ENCODE measurements at regions not wholly inside any gene's neighbourhood (a gene's known extent, or its start where the extent isn't known, plus 50 kb on each side); places are given as distances from the start of the nearest gene placed in this dataset.

DNA sequence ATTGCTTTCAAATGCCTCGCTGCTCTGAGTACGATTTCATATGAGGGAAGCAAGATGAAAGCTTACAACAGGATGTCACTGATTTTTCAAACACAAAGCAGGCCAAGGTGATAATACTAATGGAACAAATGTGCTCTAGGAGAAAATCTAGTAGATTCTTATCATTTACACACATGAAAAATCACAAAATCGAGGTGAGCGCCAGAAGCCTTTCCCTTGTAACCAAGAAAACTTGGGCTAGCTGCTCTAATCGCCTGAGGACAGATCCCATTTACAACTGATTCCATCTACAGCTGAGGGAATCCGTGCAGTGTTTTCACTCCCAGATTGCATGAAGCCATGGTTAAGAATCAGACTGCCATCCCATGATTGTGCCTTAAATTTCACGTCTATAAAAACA is 117.5 kb downstream of the TM2D1 start:
- H3K79me2 ChIP-seq (ENCODE audit: low read length), result no peaks in the 10 kb centered on the region
- H3F3A ChIP-seq (ENCODE audit: low read length, unreplicated experiment), result no peaks in the 10 kb centered on the region
- no peaks in the 10 kb centered on the region for H4K20me1 ChIP-seq (ENCODE audit: low read length)
- ChIA-PET POLR2A (ENCODE audit: unreplicated experiment) (no interaction called here), CTCF (no interaction called here)
- H3K9ac ChIP-seq (ENCODE audit: low read length), result no peak overlapping the region
- TF ChIP-seq, protein P1, sequence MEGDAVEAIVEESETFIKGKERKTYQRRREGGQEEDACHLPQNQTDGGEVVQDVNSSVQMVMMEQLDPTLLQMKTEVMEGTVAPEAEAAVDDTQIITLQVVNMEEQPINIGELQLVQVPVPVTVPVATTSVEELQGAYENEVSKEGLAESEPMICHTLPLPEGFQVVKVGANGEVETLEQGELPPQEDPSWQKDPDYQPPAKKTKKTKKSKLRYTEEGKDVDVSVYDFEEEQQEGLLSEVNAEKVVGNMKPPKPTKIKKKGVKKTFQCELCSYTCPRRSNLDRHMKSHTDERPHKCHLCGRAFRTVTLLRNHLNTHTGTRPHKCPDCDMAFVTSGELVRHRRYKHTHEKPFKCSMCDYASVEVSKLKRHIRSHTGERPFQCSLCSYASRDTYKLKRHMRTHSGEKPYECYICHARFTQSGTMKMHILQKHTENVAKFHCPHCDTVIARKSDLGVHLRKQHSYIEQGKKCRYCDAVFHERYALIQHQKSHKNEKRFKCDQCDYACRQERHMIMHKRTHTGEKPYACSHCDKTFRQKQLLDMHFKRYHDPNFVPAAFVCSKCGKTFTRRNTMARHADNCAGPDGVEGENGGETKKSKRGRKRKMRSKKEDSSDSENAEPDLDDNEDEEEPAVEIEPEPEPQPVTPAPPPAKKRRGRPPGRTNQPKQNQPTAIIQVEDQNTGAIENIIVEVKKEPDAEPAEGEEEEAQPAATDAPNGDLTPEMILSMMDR (conservative IDR thresholded peaks at IDR 0.05; ENCODE audit: low read depth, low read length), result no peak
- TF ChIP-seq EZH2phosphoT487 (IDR thresholded peaks at IDR 0.05; ENCODE audit: borderline replicate concordance, low read length) (no peak), EZH2 (IDR thresholded peaks at IDR 0.05; ENCODE audit: low read length, unreplicated experiment) (no peak)
- no TSS peak for BruUV-seq (replicated peaks)
- DNase-seq, result no peak
- H3K4me3 ChIP-seq (ENCODE audit: low read length), result no peak overlapping the region
- no peaks in the 10 kb centered on the region for H3K36me3 ChIP-seq (ENCODE audit: low read depth, low read length)
- H3K9me3 ChIP-seq (ENCODE audit: low read length), result no peaks in the 10 kb centered on the region
- intact Hi-C loops (cut with micrococcal nuclease), result loop anchor here (5.0 kb wide), 1 partner anchor 245 kb away; no protein-coding TSS in a partner anchor
- H3K27ac ChIP-seq (ENCODE audit: low read length), result no peak overlapping the region
- peaks cover 16% of the 10 kb centered on the region for H3K4me1 ChIP-seq (ENCODE audit: insufficient read depth, low read length)
- H3K27me3 ChIP-seq (ENCODE audit: low read length), result no peaks in the 10 kb centered on the region
- H3K4me2 ChIP-seq (ENCODE audit: low read length), result no peak overlapping the region
- no peak overlapping the region for H2AFZ ChIP-seq (ENCODE audit: low read length)
- no peak for ATAC-seq
- H3K9me2 ChIP-seq (replicated peaks; ENCODE audit: low read length), result no peaks in the 10 kb centered on the region

DNA sequence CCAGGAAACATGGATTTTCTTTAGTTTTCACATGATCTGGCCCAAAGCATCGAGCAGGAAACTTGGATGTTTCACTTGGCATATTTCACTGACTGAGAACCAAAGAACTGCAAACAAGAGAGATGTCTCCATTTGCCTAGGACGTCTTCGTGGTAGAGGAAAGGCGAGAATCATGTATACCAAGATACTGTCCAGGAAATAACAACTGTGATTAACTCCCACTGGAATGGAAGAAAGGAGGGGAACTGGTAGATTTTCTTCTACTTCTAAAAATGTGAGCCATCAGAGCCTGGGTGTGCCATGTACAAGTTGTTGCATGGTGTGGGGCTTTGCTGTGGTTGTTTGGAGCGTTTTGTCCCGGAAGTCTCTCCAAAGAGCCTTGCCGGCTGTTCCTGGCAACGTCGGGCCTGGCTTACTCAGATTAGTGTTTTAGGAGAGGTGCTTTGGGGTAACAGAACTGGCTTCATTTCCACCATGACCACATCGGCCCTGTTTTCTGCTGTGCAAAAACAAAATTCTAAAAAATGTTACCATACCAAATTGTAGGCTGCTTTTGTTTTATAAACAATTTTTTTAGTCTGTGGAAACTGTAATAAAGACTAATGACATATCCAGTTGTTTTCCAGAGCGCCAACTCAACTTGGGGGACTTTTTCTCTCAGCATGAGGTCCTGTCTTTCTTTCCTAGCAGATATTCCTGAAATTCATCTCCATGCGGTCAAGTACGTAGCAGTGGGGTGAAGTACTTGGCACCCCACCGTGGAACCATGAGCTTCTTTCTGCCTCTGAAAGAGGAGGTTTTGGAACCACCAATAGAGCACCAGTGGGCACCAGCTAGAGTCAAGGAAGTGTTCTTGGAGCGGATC is 118.3 kb downstream of the TM2D1 start:
- H3K27me3 ChIP-seq (ENCODE audit: low read length), result no peaks in the 10 kb centered on the region
- H3K9me3 ChIP-seq (ENCODE audit: low read length), result no peaks in the 10 kb centered on the region
- no peaks in the 10 kb centered on the region for H3K9me2 ChIP-seq (replicated peaks; ENCODE audit: low read length)
- no peaks in the 10 kb centered on the region for H3F3A ChIP-seq (ENCODE audit: low read length, unreplicated experiment)
- no TSS peak for BruUV-seq (replicated peaks)
- H3K27ac ChIP-seq (ENCODE audit: low read length), result peak overlapping the region; percentile 42
- TF ChIP-seq, protein P1 (conservative IDR thresholded peaks at IDR 0.05; ENCODE audit: low read depth, low read length), result no peak
- TF ChIP-seq EZH2phosphoT487 (IDR thresholded peaks at IDR 0.05; ENCODE audit: borderline replicate concordance, low read length) (no peak), EZH2 (IDR thresholded peaks at IDR 0.05; ENCODE audit: low read length, unreplicated experiment) (no peak)
- POLR2A ChIA-PET (ENCODE audit: unreplicated experiment), result no interaction called here
- H3K9ac ChIP-seq (ENCODE audit: low read length), result no peak overlapping the region; the same call in 1 of the 2 replicates
- H2AFZ ChIP-seq (ENCODE audit: low read length), result peak overlapping the region; percentile 20
- H4K20me1 ChIP-seq (ENCODE audit: low read length), result no peaks in the 10 kb centered on the region
- peak overlapping the region; percentile 45 for H3K4me2 ChIP-seq (ENCODE audit: low read length)
- CTCF ChIA-PET, result no interaction called here
- H3K4me1 ChIP-seq (ENCODE audit: insufficient read depth, low read length), result peaks cover 16% of the 10 kb centered on the region
- intact Hi-C loops (cut with micrococcal nuclease), result loop anchor here (5.0 kb wide), 1 partner anchor 246 kb away; no protein-coding TSS in a partner anchor
- H3K4me3 ChIP-seq (ENCODE audit: low read length), result no peak overlapping the region
- ATAC-seq (no peak), DNase-seq (peak; percentile 12)
- H3K79me2 ChIP-seq (ENCODE audit: low read length), result no peaks in the 10 kb centered on the region
- no peaks in the 10 kb centered on the region for H3K36me3 ChIP-seq (ENCODE audit: low read depth, low read length)
